Motor neuron (in vitro differentiated cells): ENCODE measurements at regions not wholly inside any gene's neighbourhood (a gene's known extent, or its start where the extent isn't known, plus 50 kb on each side); places are given as distances from the start of the nearest gene placed in this dataset.

Source experiments
- ATAC-seq, 8 experiments: fragments of 200-7000 bp; cut with Tn5 transposase; replicated peaks in 6 of 8; 2 replicates each; pipeline ENCODE4 v1.8.0; 2021; ENCODE audit warnings: mild to moderate bottlenecking in 8 of 8, moderate library complexity in 8 of 8
- H3K27ac ChIP-seq, 2 donors: fragments of 250-450 bp; sonication (Bioruptor Pico); 2 replicates each; pipeline ENCODE4 v1.9.0; 2021; ENCODE audit warnings: antibody characterized with exemption in 2 of 2, mild to moderate bottlenecking in 2 of 2, moderate library complexity in 1 of 2
- H3K4me1 ChIP-seq, 2 donors: fragments of 250-450 bp; sonication (Bioruptor Pico); replicated peaks in 1 of 2; 2 replicates each; pipeline ENCODE4 v1.6.1; 2021; ENCODE audit warnings: antibody characterized with exemption in 2 of 2, mild to moderate bottlenecking in 2 of 2, moderate library complexity in 1 of 2
- H3K4me3 ChIP-seq, 5 donors: fragments of 250-450 bp; sonication (Bioruptor Pico); 2 replicates each; pipeline ENCODE4 v1.9.0; 2021; ENCODE audit warnings: antibody characterized with exemption in 5 of 5, mild to moderate bottlenecking in 5 of 5, moderate library complexity in 4 of 5
- WGBS, 10 experiments: fragments of 450-650 bp; shearing (Covaris generic); methylation state at CpG; one replicate each; pipeline ENCODE4 v1.0.0; 2022; 5-methylcytosine and 5-hydroxymethylcytosine counted together
- in situ Hi-C, 9 experiments: fragments of 400-800 bp; cut with MboI; loops; one replicate each; pipeline ENCODE4 v1.15.0; 2021; ENCODE audit warnings: low sequenced_read_pairs in 9 of 9, low pct_unique_long_range_greater_than_20kb in 2 of 9; ENCODE audit not compliant: unreplicated experiment in 9 of 9

- H3K27ac ChIP-seq, result no peak overlapping the region
- WGBS, 10 experiments, result 0 to 100% (median 28%) methylated on average over 1 to 2 of the region's 2 CpGs
Observed at GRCh38 chr6:54579011-54579410, 267.6 kb upstream of the FAM83B start.

DNA sequence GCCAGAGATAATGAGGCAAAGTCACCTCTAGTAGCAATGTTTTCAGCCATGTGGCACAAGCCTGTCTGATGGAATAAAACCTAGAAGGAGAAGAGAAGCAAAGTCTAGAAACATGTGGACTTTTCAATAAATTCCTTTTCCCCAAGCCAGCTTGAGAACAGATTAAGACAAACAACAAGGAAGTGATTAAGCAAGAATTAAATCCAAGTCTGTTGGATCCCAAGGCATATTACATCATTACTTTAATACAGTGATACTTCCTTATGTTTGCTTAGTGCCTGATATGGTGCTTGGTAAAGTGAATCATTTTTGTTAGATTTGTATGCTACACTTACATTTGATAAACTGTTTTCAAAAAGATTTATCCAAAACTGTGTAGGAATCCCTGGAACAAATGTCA, 260.3 kb upstream of the FAM83B start:
- in situ Hi-C loops, result no loop called here

More at GRCh38 chr6:54579011-54579410, 267.6 kb upstream of the FAM83B start:
- peaks cover 2% of the 10 kb centered on the region in 2 donors for H3K4me1 ChIP-seq
- in situ Hi-C loops, result no loop called here
- no peak overlapping the region for H3K4me3 ChIP-seq
- no peak for ATAC-seq

GRCh38 chr6:54587277-54587676, 259.3 kb upstream of the FAM83B start:
- 0 to 93% (median 71%) methylated on average over 1 to 3 of the region's 3 CpGs; no CpG with 5 or more reads in 1 of the 10 experiments for WGBS, 10 experiments
- no peaks in the 10 kb centered on the region for H3K4me1 ChIP-seq
- in situ Hi-C loops, result no loop called here
- H3K4me3 ChIP-seq, result no peak overlapping the region
- no peak for ATAC-seq
- H3K27ac ChIP-seq, result no peak overlapping the region

More for the DNA sequence above, 260.3 kb upstream of the FAM83B start:
- no peak overlapping the region for H3K4me3 ChIP-seq
- no peak for ATAC-seq
- no peaks in the 10 kb centered on the region for H3K4me1 ChIP-seq
- H3K27ac ChIP-seq, result no peak overlapping the region

DNA sequence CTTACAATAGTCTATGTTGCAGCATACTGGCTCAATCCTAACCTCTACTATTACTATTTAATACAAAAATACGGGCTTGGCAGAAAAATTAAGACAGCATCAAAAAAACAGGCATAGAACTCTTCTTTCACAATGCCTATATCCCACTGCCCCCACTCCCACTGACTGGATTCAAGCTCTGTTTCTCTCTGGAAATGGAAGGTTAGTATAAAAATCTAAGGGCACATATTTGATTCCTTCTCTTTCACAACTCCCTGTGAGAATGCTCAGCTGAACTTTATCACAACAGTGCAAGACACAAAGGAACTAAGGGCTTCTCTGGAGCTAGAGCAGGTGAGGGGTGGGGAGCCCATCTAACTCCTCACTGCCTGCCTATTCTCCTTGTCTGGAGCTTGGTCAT, 258.4 kb upstream of the FAM83B start:
- Histone ChIP-seq H3K4me3 (no peak overlapping the region), H3K27ac (no peak overlapping the region), H3K4me1 (no peaks in the 10 kb centered on the region)
- in situ Hi-C loops, result no loop called here
- ATAC-seq, result no peak
- 67 to 100% (median 90%) methylated on average over 1 of the region's 1 CpG; no CpG with 5 or more reads in 4 of the 10 experiments for WGBS, 10 experiments

- Histone ChIP-seq H3K4me1 (no peaks in the 10 kb centered on the region), H3K4me3 (no peak overlapping the region), H3K27ac (no peak overlapping the region)
- WGBS, 10 experiments, result 50 to 100% (median 91%) methylated on average over 1 to 3 of the region's 3 CpGs
- in situ Hi-C loops, result no loop called here
- ATAC-seq, result no peak
Observed at GRCh38 chr6:54595844-54596243, 250.7 kb upstream of the FAM83B start.

DNA sequence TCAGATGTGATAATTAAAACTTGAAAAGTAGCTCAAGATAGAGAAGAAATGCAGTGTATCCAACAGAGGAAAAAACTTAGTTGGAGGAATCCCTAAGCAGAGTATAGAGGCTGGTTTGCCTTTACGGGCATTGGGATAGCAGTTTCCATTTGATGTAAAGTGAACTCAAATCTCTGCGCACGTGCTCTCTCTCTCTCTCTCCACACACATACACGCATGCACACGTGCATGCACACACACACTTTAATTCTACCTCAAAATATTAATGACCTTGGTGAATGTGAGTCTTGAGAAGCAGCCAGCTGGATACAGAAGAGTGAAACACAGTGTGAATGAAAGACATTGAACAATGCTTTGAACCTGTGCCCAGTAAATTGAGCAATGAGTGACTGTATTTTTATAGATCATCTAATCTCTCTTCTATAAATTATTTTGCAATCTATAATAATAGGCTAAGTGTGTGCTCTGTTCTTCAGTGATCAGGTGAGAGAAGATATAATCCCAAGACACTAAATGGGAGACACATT, 247.7 kb upstream of the FAM83B start:
- Histone ChIP-seq H3K4me3 (no peak overlapping the region), H3K4me1 (no peaks in the 10 kb centered on the region), H3K27ac (no peak overlapping the region)
- WGBS, 10 experiments, result 58 to 100% (median 92%) methylated on average over 1 to 5 of the region's 5 CpGs; no CpG with 5 or more reads in 1 of the 10 experiments
- in situ Hi-C loops, result no loop called here
- ATAC-seq, result no peak

DNA sequence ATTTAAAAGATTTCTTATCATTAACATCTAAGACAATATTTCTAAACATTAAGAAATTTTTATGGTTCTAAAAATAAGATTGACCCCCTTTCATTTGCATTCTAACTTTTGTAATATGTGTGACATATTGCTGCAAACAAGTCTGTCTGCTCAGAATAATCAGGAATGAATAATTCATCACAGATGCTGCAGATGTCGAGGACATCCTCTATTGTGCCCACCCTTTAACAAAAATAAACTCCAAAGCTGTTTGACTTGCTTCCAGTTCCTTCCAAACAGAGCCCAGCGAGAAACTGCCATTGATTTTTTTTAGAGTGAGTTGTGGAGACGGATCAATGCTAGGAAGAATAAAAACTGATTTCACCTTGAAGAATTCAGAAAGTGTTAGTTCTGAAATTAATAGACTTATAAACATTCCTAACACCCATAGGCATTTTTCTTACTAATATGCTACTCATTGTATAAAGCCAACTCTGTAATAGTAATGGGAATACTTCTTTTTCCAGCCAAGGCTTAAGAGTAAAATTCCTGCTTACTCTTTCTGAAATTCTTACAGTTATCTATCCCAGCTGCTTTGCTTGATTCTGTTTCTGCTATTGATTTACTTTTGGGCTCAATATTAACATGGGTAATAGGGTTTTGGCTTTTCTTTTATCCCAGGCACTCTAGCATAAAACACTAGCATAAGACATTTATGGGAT, 244.8 kb upstream of the FAM83B start:
- H3K4me1 ChIP-seq, result no peaks in the 10 kb centered on the region
- H3K27ac ChIP-seq, result no peak overlapping the region
- H3K4me3 ChIP-seq, result no peak overlapping the region
- in situ Hi-C loops, result no loop called here
- ATAC-seq, result peak in 2 of 8 experiments; percentile 31 to 61
- 0 to 63% (median 38%) methylated on average over 1 to 3 of the region's 3 CpGs; no CpG with 5 or more reads in 1 of the 10 experiments for WGBS, 10 experiments

- in situ Hi-C loops, result no loop called here
- H3K27ac ChIP-seq, result no peak overlapping the region
- peak in 1 of 8 experiments; percentile 42 for ATAC-seq
- WGBS, 10 experiments, result 38 to 100% (median 83%) methylated on average over 1 to 2 of the region's 3 CpGs; no CpG with 5 or more reads in 3 of the 10 experiments
- H3K4me1 ChIP-seq, result no peaks in the 10 kb centered on the region
- H3K4me3 ChIP-seq, result no peak overlapping the region
Observed at GRCh38 chr6:54602591-54602990, 244.0 kb upstream of the FAM83B start.

DNA sequence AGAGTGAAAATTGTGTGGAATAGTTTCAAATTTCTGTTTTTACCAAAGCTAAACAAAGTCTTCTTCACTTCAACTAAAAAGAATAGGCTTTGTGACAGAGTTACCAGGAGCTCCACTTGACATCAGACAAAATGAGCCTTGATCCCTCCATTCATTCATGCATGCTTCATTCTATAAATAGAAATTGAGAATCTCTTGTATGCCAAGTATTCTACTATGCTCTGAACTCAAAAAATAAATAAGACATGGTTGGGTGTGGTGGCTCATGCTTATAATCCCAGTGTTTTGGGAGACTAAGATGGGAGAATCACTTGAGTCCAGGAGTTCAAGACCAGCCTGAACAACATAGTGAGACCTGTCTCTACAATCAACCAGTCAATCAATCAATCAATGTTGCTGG, 236.6 kb upstream of the FAM83B start:
- no peak overlapping the region for H3K27ac ChIP-seq
- H3K4me3 ChIP-seq, result no peak overlapping the region
- in situ Hi-C loops, result no loop called here
- ATAC-seq, result peak in 2 of 8 experiments; percentile 48 to 57
- H3K4me1 ChIP-seq, result no peaks in the 10 kb centered on the region

DNA sequence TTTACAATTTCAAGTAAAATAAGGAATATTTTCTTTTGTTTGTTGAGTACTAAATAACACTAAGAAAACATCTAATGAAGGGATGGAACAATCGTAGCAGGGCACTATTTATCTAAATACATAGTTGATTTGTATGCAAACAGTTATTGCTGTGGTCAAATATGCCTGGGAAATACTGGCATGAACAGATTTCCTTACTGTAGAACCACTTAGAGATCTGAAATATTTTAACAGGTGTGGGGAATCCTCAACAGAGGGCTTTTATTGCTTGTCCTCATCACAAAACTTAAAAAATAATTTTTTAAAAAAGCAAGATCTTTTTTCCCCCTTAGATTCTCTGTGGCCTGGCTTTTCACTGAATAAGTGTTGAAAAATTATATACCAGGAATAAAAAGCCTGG, 233.0 kb upstream of the FAM83B start:
- H3K4me1 ChIP-seq, result no peaks in the 10 kb centered on the region
- H3K4me3 ChIP-seq, result no peak overlapping the region
- H3K27ac ChIP-seq, result no peak overlapping the region
- no peak for ATAC-seq
- WGBS, 10 experiments, result 58 to 100% (median 78%) methylated on average over 1 of the region's 1 CpG; no CpG with 5 or more reads in 2 of the 10 experiments
- in situ Hi-C loops, result no loop called here

- H3K4me1 ChIP-seq, result no peaks in the 10 kb centered on the region
- ATAC-seq, result no peak
- no peak overlapping the region for H3K27ac ChIP-seq
- no peak overlapping the region for H3K4me3 ChIP-seq
- 43 to 100% (median 87%) methylated on average over 1 to 7 of the region's 9 CpGs; no CpG with 5 or more reads in 2 of the 10 experiments for WGBS, 10 experiments
- in situ Hi-C loops, result no loop called here
Observed at GRCh38 chr6:54614499-54615195, 231.9 kb upstream of the FAM83B start.

GRCh38 chr6:54617730-54618129, 228.8 kb upstream of the FAM83B start:
- in situ Hi-C loops, result no loop called here
- 0 to 71% (median 54%) methylated on average over 1 of the region's 1 CpG; no CpG with 5 or more reads in 2 of the 10 experiments for WGBS, 10 experiments
- no peak overlapping the region for H3K27ac ChIP-seq
- ATAC-seq, result peak in 2 of 8 experiments; percentile 45 to 62
- H3K4me3 ChIP-seq, result no peak overlapping the region
- no peaks in the 10 kb centered on the region for H3K4me1 ChIP-seq

GRCh38 chr6:54618572-54618971, 228.0 kb upstream of the FAM83B start:
- Histone ChIP-seq H3K4me1 (no peaks in the 10 kb centered on the region), H3K4me3 (no peak overlapping the region), H3K27ac (no peak overlapping the region)
- ATAC-seq, result no peak
- in situ Hi-C loops, result no loop called here
